GM19397 (cell line): ENCODE measurements at regions not wholly inside any gene's neighbourhood (a gene's known extent, or its start where the extent isn't known, plus 50 kb on each side); places are given as distances from the start of the nearest gene placed in this dataset.

Experiments used
- ATAC-seq: cut with Tn5 transposase; IDR thresholded peaks from one replicate; pipeline ENCODE4 v1.9.1; 2021; ENCODE audit warnings: mild to moderate bottlenecking, moderate library complexity; ENCODE audit not compliant: unreplicated experiment

DNA sequence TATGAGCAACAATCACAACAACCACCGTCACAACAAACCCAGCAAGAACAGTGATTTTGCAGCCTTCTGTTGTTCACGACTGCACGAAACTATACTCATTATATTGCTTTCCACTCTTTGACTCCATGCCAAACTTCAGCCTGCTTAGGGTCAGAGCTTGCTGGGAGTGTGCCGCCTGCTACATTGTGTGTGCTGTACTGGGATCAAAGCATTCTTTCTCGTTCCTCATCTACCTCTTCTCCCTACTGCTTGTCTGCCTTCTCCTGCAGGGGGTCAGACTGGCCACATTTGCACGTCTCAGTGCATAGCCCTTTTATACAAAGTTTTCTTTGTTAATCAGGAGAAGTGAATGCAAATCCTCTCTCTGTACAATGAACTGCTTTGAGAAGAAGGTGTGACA lies 401.6 kb upstream of the CITED2 start:
- no peak for ATAC-seq

DNA sequence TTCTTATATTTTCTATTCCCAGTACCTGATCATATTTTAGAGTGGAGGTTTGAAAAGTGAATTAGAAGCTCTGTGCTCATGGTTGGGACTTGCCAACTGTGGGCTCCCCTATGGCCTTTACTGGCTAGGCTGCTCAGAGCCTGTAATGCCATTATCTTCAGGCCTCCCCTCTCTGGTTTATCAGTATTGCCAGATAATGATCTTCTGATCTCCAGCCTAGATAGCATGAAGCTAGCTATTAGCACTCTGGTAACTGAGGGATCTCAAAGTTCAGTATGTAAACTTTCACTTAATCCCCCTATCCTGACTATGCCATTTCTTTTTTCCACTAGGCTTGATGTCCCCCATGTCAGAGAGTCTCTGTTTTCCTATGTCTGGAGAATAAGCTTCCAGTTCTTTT lies 393.7 kb upstream of the CITED2 start:
- ATAC-seq = no peak

DNA sequence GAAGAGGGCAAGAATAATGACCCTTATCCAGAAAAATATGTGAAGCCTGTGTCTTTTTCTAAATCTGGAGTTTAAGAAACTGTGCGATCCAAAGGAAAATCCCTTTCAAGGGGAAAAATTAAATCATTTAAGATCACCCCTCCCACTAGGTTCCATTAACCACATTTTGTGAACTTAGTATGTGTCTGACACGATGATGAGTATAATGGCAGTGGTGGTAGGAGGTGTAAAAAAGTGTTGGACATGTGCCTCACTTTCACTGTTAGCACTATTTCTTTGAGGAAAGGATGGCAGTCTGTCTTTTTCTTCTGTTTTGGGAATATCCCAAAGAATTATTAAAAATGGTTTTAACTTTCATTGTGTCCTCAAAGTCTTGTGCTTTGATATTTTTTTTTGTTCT lies 392.3 kb upstream of the CITED2 start:
- no peak for ATAC-seq

DNA sequence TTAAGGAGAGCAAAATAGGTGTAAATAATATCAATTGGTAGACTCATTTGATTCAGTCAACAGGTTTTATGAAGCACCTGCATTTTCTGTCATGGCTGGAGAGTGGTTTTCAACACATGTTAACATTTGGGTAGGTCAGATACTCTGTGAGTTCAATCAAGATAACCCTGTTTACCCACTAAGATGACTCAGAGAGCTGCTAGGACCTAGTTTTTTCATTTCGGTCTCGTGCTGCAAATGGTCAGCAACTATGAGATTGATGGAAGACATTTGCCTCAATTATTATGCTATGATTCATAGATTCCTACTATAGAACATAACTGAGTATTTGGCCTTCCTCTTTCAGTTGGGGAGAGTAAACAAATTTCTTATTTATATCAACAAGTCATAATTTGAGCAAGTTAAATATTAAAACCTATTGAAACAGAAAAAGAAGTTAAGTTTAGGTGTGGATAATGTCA lies 391.4 kb upstream of the CITED2 start:
- no peak for ATAC-seq

DNA sequence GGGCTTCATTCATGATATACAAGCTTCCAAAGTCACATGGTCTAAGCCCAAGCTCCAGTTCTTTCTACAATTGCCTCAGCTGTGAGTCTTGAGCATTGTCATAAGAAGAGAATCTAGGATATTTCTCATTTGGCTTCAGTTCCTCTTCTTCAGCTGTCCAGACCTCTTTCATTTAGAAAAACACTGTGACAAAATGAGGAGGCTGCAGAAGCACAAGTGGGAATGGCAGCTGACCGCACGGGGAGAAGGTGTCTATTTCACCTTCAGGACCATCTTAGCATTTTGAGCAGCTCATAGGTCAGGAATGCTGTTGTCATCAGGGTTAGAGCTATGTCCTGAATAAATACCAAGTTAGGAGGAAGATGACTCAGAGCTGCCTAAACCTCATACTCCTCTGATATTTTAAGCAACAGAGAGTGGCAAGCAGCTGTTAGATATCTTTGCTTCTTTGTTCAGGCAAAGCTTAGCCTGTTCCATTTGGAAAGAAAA lies 390.1 kb upstream of the CITED2 start:
- ATAC-seq = peak; percentile 82

DNA sequence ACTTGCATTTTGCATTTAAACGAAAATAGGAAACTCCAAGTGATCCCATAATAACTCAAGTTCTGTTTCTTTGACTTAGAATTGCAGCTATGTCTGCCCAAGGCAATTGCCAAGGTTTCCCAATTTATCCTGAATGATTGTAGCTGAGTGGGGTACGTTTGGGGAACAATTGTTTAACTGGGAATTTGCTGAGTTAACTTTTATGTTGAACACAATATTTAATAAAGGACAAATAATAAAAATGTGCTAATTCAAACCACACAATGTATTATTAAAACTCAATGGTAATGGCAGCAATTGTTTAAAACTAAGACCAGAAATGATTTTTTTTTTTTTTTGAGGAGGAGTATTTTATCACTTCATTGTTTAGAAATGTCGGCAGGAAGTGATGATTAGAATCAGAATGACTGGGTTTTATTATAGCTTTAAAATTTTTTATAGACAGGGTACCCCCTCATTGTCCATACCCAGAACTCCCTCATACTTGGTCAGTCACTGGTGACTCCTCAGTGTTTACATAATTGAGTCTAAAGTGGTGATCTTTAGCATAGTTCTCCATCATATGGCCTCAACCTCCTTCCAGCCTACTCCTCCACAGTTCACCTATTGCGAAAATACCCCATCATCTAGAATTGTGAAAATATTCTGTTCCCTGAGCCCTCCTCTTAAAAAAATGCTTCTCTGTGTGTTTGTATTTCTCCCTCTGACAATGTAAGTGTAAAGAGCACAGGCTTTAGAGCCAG lies 389.2 kb upstream of the CITED2 start:
- ATAC-seq = no peak

DNA sequence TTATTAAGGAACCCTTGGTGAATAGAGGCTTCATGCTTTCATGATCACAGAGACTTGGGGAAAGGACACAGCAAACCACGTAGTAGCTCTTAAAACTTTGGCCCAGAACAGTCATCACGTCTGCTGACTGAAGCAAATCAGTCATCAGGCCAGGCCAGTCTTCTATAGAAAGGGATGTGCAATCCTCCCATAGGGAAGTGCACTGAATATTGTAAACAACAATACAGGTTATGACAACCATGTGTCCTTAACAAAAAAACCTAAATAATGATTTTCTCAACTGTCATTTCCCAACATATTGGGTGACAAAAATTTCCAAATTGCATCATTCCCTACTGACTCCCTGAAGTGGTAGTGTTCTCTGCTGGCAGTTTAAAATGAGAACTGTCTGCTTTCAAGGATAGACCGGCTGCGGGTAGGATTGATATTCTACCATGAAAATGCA lies 388.2 kb upstream of the CITED2 start:
- ATAC-seq = no peak

DNA sequence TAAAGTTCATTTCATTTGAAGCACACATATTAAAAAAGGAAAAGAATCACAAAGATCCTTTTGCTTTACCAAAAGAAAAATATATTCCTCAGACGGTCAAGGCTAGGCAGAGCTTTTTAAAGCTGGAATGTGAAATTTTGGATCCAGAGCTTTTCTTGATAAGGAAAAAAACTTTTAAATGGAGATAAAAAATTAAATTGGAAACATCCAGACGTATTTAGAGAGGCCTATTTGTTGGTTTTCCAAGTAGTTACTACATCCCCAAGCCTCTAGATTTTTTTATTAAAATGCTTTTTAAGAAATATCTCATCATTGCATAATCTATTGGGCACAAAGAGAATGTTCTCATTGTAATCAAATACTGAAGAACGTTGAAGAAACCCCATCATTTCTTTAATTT lies 385.7 kb upstream of the CITED2 start:
- ATAC-seq = no peak

DNA sequence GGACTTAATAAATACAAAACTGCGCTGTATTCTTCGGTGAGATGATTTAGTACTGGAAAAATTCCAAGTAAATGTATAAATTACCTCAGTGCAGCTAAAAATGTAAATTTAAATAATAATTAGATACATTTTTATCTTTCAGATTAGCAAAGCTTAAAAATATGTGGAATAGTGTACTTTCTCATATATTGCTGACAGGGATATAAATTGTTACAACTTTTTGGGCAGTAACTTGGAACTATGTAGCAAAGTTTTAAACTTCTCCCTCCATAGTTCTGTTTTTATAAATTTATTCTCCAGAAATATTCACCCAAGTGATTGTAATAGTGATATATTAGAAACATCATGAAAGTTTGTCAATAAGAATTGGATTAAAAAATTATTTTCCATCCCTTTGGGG lies 384.6 kb upstream of the CITED2 start:
- ATAC-seq = no peak

DNA sequence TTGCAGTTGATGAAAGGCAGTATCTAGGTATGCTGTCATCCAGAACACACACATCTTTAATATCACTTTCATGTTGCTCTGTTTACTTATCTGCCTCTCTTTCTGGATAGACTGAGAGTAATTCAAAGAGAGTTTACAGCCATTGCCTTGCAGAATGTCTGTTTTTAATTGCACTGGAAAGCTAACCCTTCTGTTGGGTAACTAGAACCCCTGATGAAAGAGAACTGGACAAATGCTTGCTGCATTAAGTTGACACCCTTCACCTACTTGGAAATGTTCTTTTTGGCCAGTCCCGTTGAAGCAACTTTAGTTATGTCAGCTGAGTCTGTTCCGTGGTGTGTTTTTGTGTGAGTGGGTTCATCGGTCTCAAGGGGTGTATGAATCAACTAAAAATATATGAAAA lies 383.8 kb upstream of the CITED2 start:
- ATAC-seq = no peak

DNA sequence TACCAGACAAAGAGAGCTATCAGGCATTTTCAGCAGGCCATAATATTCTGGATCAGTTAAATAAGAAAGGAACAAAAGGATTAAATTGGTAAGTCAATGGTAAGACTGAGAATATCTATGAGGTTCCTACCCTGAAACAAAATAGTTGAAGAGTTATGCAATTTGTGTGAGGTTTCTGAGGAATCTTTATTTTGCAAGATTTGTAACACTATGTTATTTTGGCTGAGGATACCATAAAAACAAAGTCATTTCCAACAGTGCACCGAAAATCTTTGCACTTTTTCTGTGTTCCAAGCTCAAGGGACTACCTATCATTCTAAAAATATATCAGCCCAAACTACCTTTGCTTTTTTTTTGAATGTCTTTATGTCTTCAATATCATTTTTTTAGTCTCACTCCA lies 383.3 kb upstream of the CITED2 start:
- no peak for ATAC-seq

DNA sequence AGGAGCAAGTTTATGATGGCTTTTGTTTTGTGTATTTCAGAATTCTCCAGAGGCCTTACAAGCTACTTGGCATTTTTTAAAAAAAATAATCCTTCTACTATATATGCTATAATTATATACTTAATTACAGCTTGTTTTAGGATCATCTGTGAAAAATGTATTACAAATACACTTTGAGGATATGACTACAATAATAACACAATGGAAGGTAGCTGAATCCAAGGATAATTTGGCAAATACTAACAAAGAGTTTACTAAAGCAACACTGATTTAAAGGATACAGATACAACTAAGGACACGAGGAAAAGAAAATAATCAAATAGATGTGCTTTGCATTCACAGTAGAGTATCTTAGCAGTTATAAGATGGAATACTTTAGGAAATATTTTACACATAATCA lies 381.9 kb upstream of the CITED2 start:
- ATAC-seq = no peak

DNA sequence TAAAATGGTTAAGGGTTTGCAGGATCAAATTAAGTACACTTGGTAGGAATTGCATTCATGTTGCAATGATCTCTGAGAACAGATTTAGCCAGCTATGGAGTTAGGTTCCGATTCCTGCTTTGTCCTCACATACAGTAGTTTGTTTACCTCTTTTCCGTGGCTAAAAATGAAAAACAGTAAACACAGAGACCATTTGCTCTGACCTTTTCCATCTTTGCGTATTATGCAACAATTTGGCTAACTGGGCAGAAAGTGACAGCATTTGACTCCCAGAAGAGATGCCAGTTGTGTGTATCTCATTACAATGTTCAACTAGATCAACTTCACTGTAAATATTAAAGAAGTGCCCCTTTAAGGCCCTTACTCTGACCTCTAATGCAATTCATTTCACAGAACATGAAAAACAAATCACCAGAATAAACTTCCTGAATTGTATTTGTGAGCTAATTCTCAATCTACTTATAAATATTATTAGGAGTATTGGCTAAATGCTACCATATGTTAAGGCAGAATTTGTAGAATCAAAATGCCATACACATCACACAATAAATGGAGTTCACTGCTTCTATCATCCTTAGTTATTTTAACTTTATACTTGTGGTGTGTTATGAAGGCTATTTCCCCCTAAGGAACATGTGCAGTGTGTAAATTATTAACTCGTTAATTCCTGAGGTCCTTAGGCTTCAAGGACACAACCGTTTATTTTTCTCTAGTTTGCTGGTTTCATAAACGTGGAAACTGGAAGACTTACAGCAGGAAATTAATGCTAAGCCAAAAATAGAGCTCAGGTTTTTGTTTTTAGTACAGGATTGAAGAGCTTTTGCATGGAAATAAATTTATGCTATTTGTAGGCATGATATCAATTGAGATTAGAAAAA lies 380.7 kb upstream of the CITED2 start:
- ATAC-seq = no peak

DNA sequence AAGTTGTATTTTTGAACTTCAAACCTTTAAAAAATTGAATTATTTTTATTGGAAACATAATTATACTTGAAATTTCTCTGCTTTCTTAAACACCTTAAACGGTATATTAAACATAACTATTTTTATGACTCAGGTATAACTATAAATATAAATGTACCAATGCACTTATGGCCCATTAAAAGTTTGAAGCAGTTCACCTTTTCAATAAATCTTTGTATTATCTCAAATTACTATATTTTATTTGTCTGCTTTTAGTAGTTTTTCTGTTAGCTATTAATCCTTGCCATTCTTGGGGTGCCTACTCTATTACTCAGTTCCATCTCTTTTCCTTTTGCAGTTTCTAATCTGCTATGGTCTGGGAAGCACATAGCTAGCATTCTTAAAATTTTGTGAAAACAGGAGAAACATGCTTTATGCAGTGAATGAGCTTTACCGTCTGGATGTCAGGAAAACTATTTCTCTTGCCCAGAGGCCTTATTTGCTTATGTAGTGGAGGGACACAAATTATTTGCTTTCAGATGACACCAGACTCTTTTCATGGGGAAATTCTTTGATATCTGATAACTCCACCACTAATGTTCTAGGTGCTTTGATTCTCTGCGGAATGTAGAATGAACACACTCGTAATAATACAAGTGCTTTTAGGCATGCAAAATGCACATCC lies 378.9 kb upstream of the CITED2 start:
- ATAC-seq = no peak

DNA sequence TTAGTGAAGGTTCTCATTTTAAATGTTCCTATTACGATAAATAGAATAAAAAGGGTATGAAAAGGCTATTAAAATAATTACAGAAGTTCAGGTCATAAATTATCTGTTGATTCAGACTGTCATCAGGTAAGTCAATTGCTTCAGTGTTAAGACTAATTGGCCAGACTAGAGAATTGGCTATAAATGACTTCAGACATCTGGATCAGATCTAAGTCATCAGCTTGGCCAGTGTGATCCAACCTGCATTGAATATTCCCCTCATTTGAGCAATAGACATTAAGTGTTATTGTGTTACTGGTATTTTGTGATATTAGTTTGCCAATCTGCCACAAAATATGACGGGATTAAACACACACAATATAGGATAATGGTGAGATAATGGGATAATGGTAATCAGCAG lies 377.6 kb upstream of the CITED2 start:
- ATAC-seq = no peak

DNA sequence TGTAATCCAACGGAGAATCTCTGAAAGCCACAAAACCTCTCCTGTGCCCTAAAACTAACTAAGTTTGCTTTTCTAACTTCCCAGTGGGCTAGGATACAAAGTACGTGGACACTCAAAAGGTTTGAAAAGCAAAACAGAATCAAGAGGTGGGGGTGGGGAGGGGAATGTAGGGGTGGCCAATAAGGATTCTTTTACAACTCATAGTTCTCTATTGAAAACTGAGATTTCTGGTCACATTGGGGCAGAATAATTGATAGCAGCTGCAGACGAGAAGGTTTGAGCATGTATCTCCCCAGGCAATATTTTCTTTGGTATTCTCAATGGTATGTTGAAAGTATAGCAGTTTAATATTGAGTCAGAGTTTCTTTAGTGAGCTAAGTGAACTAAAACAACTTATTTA lies 376.7 kb upstream of the CITED2 start:
- ATAC-seq = no peak

DNA sequence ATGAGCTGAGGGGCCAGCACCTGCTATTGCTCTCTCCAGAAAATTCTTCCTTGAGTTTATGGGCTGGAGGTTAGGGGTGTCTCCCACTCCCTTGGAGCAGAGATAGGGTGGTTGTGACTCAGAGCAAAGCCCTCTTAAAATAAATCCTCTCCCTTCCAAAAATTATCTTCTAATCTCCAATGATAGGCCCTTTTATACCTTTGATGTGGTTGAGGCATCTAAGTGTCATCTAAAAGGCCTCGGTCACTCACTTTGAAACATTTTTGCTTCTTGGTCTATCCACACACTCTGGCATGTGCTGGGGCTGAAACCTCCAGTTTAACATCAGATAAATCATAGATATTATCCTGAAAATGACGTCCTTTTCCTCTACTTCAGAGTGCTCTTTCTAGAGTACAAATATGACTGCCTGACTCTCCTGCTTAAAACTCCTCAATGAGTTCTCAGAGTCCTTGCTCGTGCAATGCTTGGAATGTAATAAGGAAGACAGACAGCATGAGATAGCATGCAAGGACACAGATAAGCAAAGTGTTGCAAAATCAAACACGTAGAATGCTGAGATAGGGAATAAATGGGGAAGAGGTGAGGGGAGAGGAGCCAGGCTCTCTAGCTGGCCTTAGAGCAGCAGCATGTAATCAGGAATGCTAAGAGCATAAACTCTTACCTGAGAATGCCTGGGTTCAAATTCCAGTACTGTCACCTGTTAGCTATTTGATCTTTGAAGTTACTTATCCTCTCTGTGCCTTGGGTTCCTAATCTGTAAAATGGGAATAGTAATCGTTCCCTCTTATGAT lies 374.1 kb upstream of the CITED2 start:
- ATAC-seq = no peak

DNA sequence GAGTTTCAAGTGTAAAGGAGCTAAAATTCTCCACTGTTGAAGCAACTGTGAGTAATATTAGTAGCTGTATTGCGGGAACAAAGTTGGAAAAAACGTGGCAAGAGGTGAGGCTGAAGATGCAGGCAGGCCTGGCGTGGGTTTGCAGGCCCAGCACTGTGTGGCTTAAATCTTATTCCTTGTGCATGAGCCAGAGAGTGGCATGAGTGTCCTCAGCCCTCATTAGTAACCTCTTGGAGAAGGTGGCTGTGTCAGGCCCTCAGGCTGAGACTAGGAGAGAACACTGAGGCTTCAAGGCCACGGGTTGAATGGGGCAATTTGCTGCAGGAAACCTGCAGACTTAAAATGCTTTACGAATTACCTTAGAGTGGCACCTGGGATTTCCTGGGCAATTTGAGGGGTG lies 372.7 kb upstream of the CITED2 start:
- ATAC-seq = no peak

DNA sequence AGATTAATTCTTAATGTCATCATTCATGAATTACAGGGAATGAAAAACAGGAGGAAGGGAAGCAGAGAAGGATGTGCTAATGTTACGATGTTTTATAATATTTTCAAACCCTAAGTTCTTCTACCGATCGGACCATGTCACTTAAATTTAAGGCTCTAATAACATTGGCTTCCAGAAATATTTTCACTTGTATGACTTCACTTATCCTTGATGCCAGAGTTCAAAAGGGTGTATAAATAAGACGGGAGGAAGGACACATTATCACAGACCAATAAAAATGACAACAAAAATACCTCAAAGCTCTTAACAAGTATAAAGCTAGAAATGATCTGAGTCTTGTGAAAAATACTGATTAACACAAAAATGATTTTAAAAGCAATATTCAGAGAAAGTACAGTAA lies 370.4 kb upstream of the CITED2 start:
- no peak for ATAC-seq

DNA sequence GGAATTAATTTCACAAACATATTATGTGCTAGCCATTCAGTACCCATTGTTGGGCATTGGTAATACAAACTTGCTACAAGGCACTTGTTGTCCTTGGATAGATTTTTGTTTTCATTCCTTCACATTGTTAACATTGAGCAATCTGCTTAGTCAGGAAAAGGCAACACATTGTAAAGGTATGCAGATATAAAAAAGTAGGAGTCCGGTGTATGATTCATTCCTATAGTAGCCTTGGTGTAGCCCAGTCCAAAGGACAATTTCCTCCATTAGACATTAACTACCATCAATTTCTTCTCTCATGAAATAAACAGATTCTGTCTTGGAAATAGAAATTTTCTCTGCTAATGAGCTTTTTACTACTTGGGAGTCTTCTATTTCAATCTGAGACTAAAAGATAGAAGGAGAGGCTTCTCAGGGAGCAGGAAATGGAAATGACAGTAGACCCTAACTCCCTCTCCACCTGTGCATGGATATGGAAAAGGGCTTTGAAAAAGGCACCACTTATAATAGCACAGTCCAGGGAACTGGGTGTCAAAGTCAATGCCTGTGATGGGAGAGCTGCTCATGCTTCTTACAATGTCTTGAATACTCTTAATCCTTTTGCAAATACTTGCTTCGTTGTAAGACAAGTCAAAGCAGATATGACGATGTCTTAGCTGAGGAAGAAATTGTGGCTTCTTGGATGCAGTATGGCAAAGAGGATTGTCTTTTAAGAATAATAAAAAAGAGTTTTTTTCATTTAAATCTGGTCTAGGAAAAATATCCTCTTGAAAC lies 369.4 kb upstream of the CITED2 start:
- no peak for ATAC-seq
